ENCODE measurements at regions not wholly inside any gene's neighbourhood (a gene's known extent, or its start where the extent isn't known, plus 50 kb on each side); places are given as distances from the start of the nearest gene placed in this dataset.

DNA sequence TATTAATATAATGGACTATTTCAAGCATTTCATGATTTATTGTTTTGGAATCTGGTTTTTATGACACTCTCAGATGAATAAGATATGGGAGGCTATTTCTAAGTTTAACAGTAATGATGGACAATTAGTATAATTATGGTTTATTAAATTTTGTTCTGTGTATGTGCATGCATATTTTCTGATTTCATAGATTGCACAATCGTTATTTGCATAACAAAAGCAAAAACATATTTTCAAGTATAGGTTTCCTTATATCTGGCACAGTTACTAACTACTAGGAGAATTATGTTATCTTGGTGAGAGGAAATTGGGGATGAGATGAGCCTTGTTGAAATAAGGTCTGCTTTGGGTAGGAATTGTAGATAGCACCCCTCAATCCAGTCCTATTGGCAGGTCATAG is 413.1 kb downstream of the MCTP2 start:
- no peaks in the 10 kb centered on the region for H3K27me3 ChIP-seq (ENCODE audit: insufficient read depth, low read length)
- no peaks in the 10 kb centered on the region for H3K79me2 ChIP-seq (ENCODE audit: insufficient read depth, low read length)
- no peak overlapping the region for H3K27ac ChIP-seq (ENCODE audit: low read depth, low read length, poor library complexity, severe bottlenecking)
- H3K4me3 ChIP-seq (ENCODE audit: low read depth, low read length, poor library complexity, severe bottlenecking) = no peak overlapping the region
- H3K9ac ChIP-seq (ENCODE audit: low read length) = no peak overlapping the region
- H3K9me2 ChIP-seq (ENCODE audit: low read depth, low read length) = no peaks in the 10 kb centered on the region
- TF ChIP-seq, protein P1, sequence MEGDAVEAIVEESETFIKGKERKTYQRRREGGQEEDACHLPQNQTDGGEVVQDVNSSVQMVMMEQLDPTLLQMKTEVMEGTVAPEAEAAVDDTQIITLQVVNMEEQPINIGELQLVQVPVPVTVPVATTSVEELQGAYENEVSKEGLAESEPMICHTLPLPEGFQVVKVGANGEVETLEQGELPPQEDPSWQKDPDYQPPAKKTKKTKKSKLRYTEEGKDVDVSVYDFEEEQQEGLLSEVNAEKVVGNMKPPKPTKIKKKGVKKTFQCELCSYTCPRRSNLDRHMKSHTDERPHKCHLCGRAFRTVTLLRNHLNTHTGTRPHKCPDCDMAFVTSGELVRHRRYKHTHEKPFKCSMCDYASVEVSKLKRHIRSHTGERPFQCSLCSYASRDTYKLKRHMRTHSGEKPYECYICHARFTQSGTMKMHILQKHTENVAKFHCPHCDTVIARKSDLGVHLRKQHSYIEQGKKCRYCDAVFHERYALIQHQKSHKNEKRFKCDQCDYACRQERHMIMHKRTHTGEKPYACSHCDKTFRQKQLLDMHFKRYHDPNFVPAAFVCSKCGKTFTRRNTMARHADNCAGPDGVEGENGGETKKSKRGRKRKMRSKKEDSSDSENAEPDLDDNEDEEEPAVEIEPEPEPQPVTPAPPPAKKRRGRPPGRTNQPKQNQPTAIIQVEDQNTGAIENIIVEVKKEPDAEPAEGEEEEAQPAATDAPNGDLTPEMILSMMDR (IDR thresholded peaks at IDR 0.05; ENCODE audit: low read length) = no peak
- TF ChIP-seq EZH2 (IDR thresholded peaks at IDR 0.05; ENCODE audit: borderline replicate concordance, low read length) = no peak
- no peaks in the 10 kb centered on the region for H3K36me3 ChIP-seq (ENCODE audit: insufficient read depth, low read length)
- no peak overlapping the region for H2AFZ ChIP-seq (ENCODE audit: low read length)
- H3K4me2 ChIP-seq (ENCODE audit: low read length) = no peak overlapping the region
- no peaks in the 10 kb centered on the region for H3K9me3 ChIP-seq (ENCODE audit: low read length)
- no peaks in the 10 kb centered on the region for H3F3A ChIP-seq (ENCODE audit: insufficient read depth, low read length)
- H4K20me1 ChIP-seq (ENCODE audit: insufficient read depth, low read length) = no peaks in the 10 kb centered on the region
- no peaks in the 10 kb centered on the region for H3K4me1 ChIP-seq (ENCODE audit: insufficient read depth, low read length, severe bottlenecking)

DNA sequence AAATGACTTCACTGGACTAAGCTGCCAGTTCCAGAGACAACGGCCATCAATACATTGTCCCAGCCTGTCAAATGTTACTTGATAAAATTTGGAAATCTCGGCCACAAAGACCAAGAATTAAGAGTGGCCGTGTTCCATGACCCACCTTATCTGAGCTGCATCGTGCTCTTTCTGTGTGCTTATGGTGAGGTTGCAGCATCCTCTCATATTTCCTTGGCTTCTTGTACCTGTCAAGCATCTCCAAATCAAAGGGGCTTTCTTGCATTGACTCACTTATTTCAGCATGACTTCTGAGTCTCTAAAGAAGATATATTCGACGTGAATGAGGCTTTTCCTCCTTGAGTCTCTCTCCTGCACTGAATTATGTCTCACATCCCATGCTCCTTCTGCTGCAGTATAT is 421.7 kb downstream of the MCTP2 start:
- TF ChIP-seq, protein P1 (IDR thresholded peaks at IDR 0.05; ENCODE audit: low read length) = no peak
- TF ChIP-seq EZH2 (IDR thresholded peaks at IDR 0.05; ENCODE audit: borderline replicate concordance, low read length) = no peak

DNA sequence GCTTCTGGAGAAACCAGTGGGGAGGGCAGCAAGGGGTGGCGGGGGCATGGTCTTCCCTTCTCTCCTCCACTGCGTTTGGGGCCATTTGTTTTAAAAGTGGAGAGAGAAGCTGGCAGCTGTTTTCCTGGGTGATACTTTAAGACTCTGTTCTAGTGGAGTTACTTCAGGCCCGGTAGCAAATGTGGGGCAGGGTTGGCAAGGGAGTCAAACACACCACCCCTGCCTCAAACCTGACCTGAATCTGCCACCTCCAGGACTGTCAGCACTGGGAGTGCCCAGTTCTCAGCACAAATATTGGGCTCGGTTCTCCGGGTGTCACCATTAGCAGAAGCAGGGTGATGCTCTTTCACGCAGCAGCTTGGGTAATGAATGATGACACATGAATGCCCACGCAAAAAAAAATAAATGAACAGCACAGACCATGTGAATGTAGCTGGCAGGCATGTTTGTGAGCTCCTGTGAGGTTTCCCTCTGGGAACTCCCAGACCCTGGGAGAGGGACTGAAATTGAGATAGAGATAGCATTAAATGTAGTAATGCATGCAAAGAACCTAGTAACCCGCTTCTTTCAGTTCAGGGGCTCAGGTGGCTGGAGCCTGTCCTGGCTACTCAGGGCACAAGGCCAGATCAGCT is 424.0 kb downstream of the MCTP2 start:
- no peaks in the 10 kb centered on the region for H4K20me1 ChIP-seq (ENCODE audit: insufficient read depth, low read length)
- no peak overlapping the region for H3K4me2 ChIP-seq (ENCODE audit: low read length)
- no peak overlapping the region for H3K4me3 ChIP-seq (ENCODE audit: low read depth, low read length, poor library complexity, severe bottlenecking)
- H3K79me2 ChIP-seq (ENCODE audit: insufficient read depth, low read length) = no peaks in the 10 kb centered on the region
- no peaks in the 10 kb centered on the region for H3K4me1 ChIP-seq (ENCODE audit: insufficient read depth, low read length, severe bottlenecking)
- H3K27me3 ChIP-seq (ENCODE audit: insufficient read depth, low read length) = no peaks in the 10 kb centered on the region
- no peaks in the 10 kb centered on the region for H3F3A ChIP-seq (ENCODE audit: insufficient read depth, low read length)
- no peaks in the 10 kb centered on the region for H3K9me2 ChIP-seq (ENCODE audit: low read depth, low read length)
- H3K9ac ChIP-seq (ENCODE audit: low read length) = no peak overlapping the region
- H3K27ac ChIP-seq (ENCODE audit: low read depth, low read length, poor library complexity, severe bottlenecking) = no peak overlapping the region
- H3K9me3 ChIP-seq (ENCODE audit: low read length) = no peaks in the 10 kb centered on the region
- TF ChIP-seq, protein P1 (IDR thresholded peaks at IDR 0.05; ENCODE audit: low read length) = no peak
- no peak for TF ChIP-seq EZH2 (IDR thresholded peaks at IDR 0.05; ENCODE audit: borderline replicate concordance, low read length)
- no peaks in the 10 kb centered on the region for H3K36me3 ChIP-seq (ENCODE audit: insufficient read depth, low read length)
- H2AFZ ChIP-seq (ENCODE audit: low read length) = no peak overlapping the region

More for the DNA sequence above, 421.7 kb downstream of the MCTP2 start:
- Histone ChIP-seq H3K27me3 (ENCODE audit: insufficient read depth, low read length) (no peaks in the 10 kb centered on the region), H4K20me1 (ENCODE audit: insufficient read depth, low read length) (no peaks in the 10 kb centered on the region), H3K4me1 (ENCODE audit: insufficient read depth, low read length, severe bottlenecking) (no peaks in the 10 kb centered on the region), H3K79me2 (ENCODE audit: insufficient read depth, low read length) (no peaks in the 10 kb centered on the region), H3K9ac (ENCODE audit: low read length) (no peak overlapping the region), H3K27ac (ENCODE audit: low read depth, low read length, poor library complexity, severe bottlenecking) (no peak overlapping the region), H3K4me2 (ENCODE audit: low read length) (no peak overlapping the region), H3K4me3 (ENCODE audit: low read depth, low read length, poor library complexity, severe bottlenecking) (no peak overlapping the region), H3K36me3 (ENCODE audit: insufficient read depth, low read length) (no peaks in the 10 kb centered on the region), H2AFZ (ENCODE audit: low read length) (no peak overlapping the region), H3K9me3 (ENCODE audit: low read length) (no peaks in the 10 kb centered on the region), H3K9me2 (ENCODE audit: low read depth, low read length) (no peaks in the 10 kb centered on the region), H3F3A (ENCODE audit: insufficient read depth, low read length) (no peaks in the 10 kb centered on the region)
